ENCODE measurements at regions not wholly inside any gene's neighbourhood (a gene's known extent, or its start where the extent isn't known, plus 50 kb on each side); places are given as distances from the start of the nearest gene placed in this dataset.

GRCh38 chr5:99706160-99706559, 777.4 kb upstream of the CHD1 start:
- no peak for DNase-seq
- Histone ChIP-seq H3K36me3 (ENCODE audit: control insufficient read depth, insufficient read depth, low read length) (no peaks in the 10 kb centered on the region), H3K9me3 (ENCODE audit: control insufficient read depth, low read length) (no peaks in the 10 kb centered on the region), H3K4me3 (ENCODE audit: low read length) (no peak overlapping the region), H3K9ac (ENCODE audit: extremely low read depth, low read length, poor library complexity, severe bottlenecking) (no peak overlapping the region), H3K27ac (ENCODE audit: low read depth, low read length) (no peak overlapping the region), H3K27me3 (ENCODE audit: control insufficient read depth, insufficient read depth, low read length, poor library complexity, severe bottlenecking) (no peaks in the 10 kb centered on the region), H3K4me1 (ENCODE audit: control insufficient read depth, insufficient read depth, low read length) (no peaks in the 10 kb centered on the region)
- Mint-ChIP-seq H3K36me3 (ENCODE audit: low read depth) (no peaks in the 10 kb centered on the region), H3K4me3 (no peak overlapping the region), H3K27ac (no peak overlapping the region), H3K27me3 (ENCODE audit: insufficient read depth) (no peaks in the 10 kb centered on the region), H3K9me3 (peaks cover 4% of the 10 kb centered on the region), H3K4me1 (no peaks in the 10 kb centered on the region)
- 91% methylated on average over 8 of the region's 8 CpGs; no CpG with 5 or more reads in 1 of the 2 experiments for WGBS, 2 experiments (ENCODE audit: insufficient coverage in 1 of 2, insufficient read length in 1 of 2)
- TF ChIP-seq CTCF (conservative IDR thresholded peaks at IDR 0.05), result no peak

- Histone ChIP-seq H3K27me3 (ENCODE audit: control insufficient read depth, insufficient read depth, low read length, poor library complexity, severe bottlenecking) (no peaks in the 10 kb centered on the region), H3K4me1 (ENCODE audit: control insufficient read depth, insufficient read depth, low read length) (no peaks in the 10 kb centered on the region), H3K9ac (ENCODE audit: extremely low read depth, low read length, poor library complexity, severe bottlenecking) (no peak overlapping the region), H3K9me3 (ENCODE audit: control insufficient read depth, low read length) (no peaks in the 10 kb centered on the region), H3K4me3 (ENCODE audit: low read length) (no peak overlapping the region), H3K36me3 (ENCODE audit: control insufficient read depth, insufficient read depth, low read length) (no peaks in the 10 kb centered on the region), H3K27ac (ENCODE audit: low read depth, low read length) (no peak overlapping the region)
- no peak for DNase-seq
- Mint-ChIP-seq H3K27me3 (ENCODE audit: insufficient read depth) (no peaks in the 10 kb centered on the region), H3K4me1 (no peaks in the 10 kb centered on the region), H3K36me3 (ENCODE audit: low read depth) (no peaks in the 10 kb centered on the region), H3K9me3 (peaks cover 2% of the 10 kb centered on the region), H3K27ac (no peak overlapping the region), H3K4me3 (no peak overlapping the region)
- 93 to 94% methylated on average over 2 to 4 of the region's 5 CpGs for WGBS, 2 experiments (ENCODE audit: insufficient coverage in 1 of 2, insufficient read length in 1 of 2)
- TF ChIP-seq CTCF (conservative IDR thresholded peaks at IDR 0.05), result no peak
Observed at GRCh38 chr5:99702565-99702964, 773.8 kb upstream of the CHD1 start.

- WGBS, 2 experiments (ENCODE audit: insufficient coverage in 1 of 2, insufficient read length in 1 of 2), result 91 to 92% methylated on average over 8 to 10 of the region's 10 CpGs
- no peaks in the 10 kb centered on the region for H3K9me3 ChIP-seq (ENCODE audit: control insufficient read depth, low read length)
- H3K36me3 ChIP-seq (ENCODE audit: control insufficient read depth, insufficient read depth, low read length), result no peaks in the 10 kb centered on the region
- no peak overlapping the region for H3K9ac ChIP-seq (ENCODE audit: extremely low read depth, low read length, poor library complexity, severe bottlenecking)
- no peaks in the 10 kb centered on the region for H3K4me1 Mint-ChIP-seq
- H3K9me3 Mint-ChIP-seq, result no peaks in the 10 kb centered on the region
- DNase-seq, result no peak
- no peaks in the 10 kb centered on the region for H3K27me3 Mint-ChIP-seq (ENCODE audit: insufficient read depth)
- no peak overlapping the region for H3K4me3 Mint-ChIP-seq
- no peaks in the 10 kb centered on the region for H3K4me1 ChIP-seq (ENCODE audit: control insufficient read depth, insufficient read depth, low read length)
- no peak overlapping the region for H3K4me3 ChIP-seq (ENCODE audit: low read length)
- H3K36me3 Mint-ChIP-seq (ENCODE audit: low read depth), result no peaks in the 10 kb centered on the region
- no peak for TF ChIP-seq CTCF (conservative IDR thresholded peaks at IDR 0.05)
- no peak overlapping the region for H3K27ac ChIP-seq (ENCODE audit: low read depth, low read length)
- no peaks in the 10 kb centered on the region for H3K27me3 ChIP-seq (ENCODE audit: control insufficient read depth, insufficient read depth, low read length, poor library complexity, severe bottlenecking)
- no peak overlapping the region for H3K27ac Mint-ChIP-seq
Observed at GRCh38 chr5:99694884-99695283, 766.1 kb upstream of the CHD1 start.

Data from endodermal cell (in vitro differentiated cells).